WTC11 (cell line): ENCODE measurements at regions not wholly inside any gene's neighbourhood (a gene's known extent, or its start where the extent isn't known, plus 50 kb on each side); places are given as distances from the start of the nearest gene placed in this dataset.

Source experiments
- ATAC-seq: fragments of 200-7000 bp; cut with Tn5 transposase; 2 replicates; pipeline ENCODE4 v1.10.0; 2021; ENCODE audit warnings: mild to moderate bottlenecking, moderate library complexity
- CTCF ChIA-PET: fragments of 300-600 bp; sonication (Branson Sonifier 250); formaldehyde crosslinking; loops from one replicate; lab custom pipeline; 2021; ENCODE audit warnings: antibody characterized with exemption; lab: Charles Lee
- POLR2A ChIA-PET: fragments of 350-600 bp; sonication (Branson Sonifier 250); formaldehyde crosslinking; loops from one replicate; lab custom pipeline; 2021; ENCODE audit warnings: antibody characterized with exemption; lab: Charles Lee
- DNase-seq: peaks from one replicate; pipeline ENCODE4 v3.0.0; 2021; ENCODE audit warnings: low spot score
- H3K27ac Mint-ChIP-seq: 2 replicates; pipeline ENCODE4 v1.8.0; 2021; ENCODE audit warnings: mixed read lengths
- H3K27me3 Mint-ChIP-seq: 2 replicates; pipeline ENCODE4 v1.8.0; 2021; ENCODE audit warnings: low read depth, mild to moderate bottlenecking, moderate library complexity, mixed read lengths
- H3K36me3 Mint-ChIP-seq: 2 replicates; pipeline ENCODE4 v1.8.0; 2021; ENCODE audit warnings: mixed read lengths
- H3K4me1 Mint-ChIP-seq: 2 replicates; pipeline ENCODE4 v1.8.0; 2022; ENCODE audit warnings: mixed read lengths
- H3K4me3 Mint-ChIP-seq: 2 replicates; pipeline ENCODE4 v1.8.0; 2021; ENCODE audit warnings: mild to moderate bottlenecking, moderate library complexity, mixed read lengths
- H3K9me3 Mint-ChIP-seq: 2 replicates; pipeline ENCODE4 v1.8.0; 2021; ENCODE audit warnings: mixed read lengths
- ATF2 ChIP-seq: sonication (generic); formaldehyde crosslinking; IDR thresholded peaks from 2 replicates; pipeline ENCODE4 v1.8.1; 2022; ENCODE audit warnings: low read depth, missing genetic modification reagents, borderline replicate concordance
- CTCF ChIP-seq: fragments of 200-600 bp; IDR thresholded peaks from 2 replicates; pipeline ENCODE4 v1.8.0; 2022; ENCODE audit warnings: antibody characterized with exemption
- EMX1 ChIP-seq: fragments of 250-450 bp; sonication (Bioruptor Pico); IDR thresholded peaks from 2 replicates; pipeline ENCODE4 v1.8.0; 2021; ENCODE audit warnings: mild to moderate bottlenecking
- FOXP1 ChIP-seq: sonication (generic); formaldehyde crosslinking; IDR thresholded peaks from 2 replicates; pipeline ENCODE4 v1.8.0; 2022; ENCODE audit warnings: missing genetic modification reagents, mild to moderate bottlenecking, moderate library complexity, borderline replicate concordance
- GTF2I ChIP-seq: fragments of 250-450 bp; sonication (Bioruptor Pico); conservative IDR thresholded peaks from 2 replicates; pipeline ENCODE4 v1.4.0; 2021; ENCODE audit warnings: mild to moderate bottlenecking
- HMGXB4 ChIP-seq: sonication (generic); formaldehyde crosslinking; IDR thresholded peaks from 2 replicates; pipeline ENCODE4 v1.8.1; 2023; ENCODE audit warnings: mild to moderate bottlenecking, moderate library complexity, missing genetic modification reagents
- JAZF1 ChIP-seq: fragments of 250-450 bp; sonication (Bioruptor Pico); IDR thresholded peaks from 2 replicates; pipeline ENCODE4 v1.9.0; 2021; ENCODE audit warnings: moderate library complexity, mild to moderate bottlenecking, inconsistent platforms
- JUN ChIP-seq: sonication (generic); formaldehyde crosslinking; IDR thresholded peaks from 2 replicates; pipeline ENCODE4 v1.8.0; 2023; ENCODE audit warnings: mild to moderate bottlenecking, missing genetic modification reagents
- MLX ChIP-seq: sonication (generic); formaldehyde crosslinking; IDR thresholded peaks from 2 replicates; pipeline ENCODE4 v1.8.1; 2023; ENCODE audit warnings: mild to moderate bottlenecking, missing genetic modification reagents, moderate library complexity
- OVOL2 ChIP-seq: fragments of 250-450 bp; sonication (Bioruptor Pico); IDR thresholded peaks from 2 replicates; pipeline ENCODE4 v1.9.0; 2021; ENCODE audit warnings: mild to moderate bottlenecking, borderline replicate concordance
- PRDM15 ChIP-seq: sonication (generic); formaldehyde crosslinking; IDR thresholded peaks from 2 replicates; pipeline ENCODE4 v1.8.0; 2022; ENCODE audit warnings: missing genetic modification reagents
- SMAD4 ChIP-seq: sonication (generic); formaldehyde crosslinking; IDR thresholded peaks from 2 replicates; pipeline ENCODE4 v1.8.0; 2022; ENCODE audit warnings: mild to moderate bottlenecking, missing genetic modification reagents
- STAT6 ChIP-seq: sonication (generic); formaldehyde crosslinking; conservative IDR thresholded peaks from 2 replicates; pipeline ENCODE4 v1.8.1; 2023; ENCODE audit warnings: mild to moderate bottlenecking, low read depth, missing genetic modification reagents, moderate library complexity
- TCF7 ChIP-seq: sonication (generic); formaldehyde crosslinking; IDR thresholded peaks from 2 replicates; pipeline ENCODE4 v1.8.0; 2022; ENCODE audit warnings: mild to moderate bottlenecking, low read depth, missing genetic modification reagents, moderate library complexity
- TP53 ChIP-seq: sonication (generic); formaldehyde crosslinking; IDR thresholded peaks from 2 replicates; pipeline ENCODE4 v1.8.1; 2023; ENCODE audit warnings: mild to moderate bottlenecking, missing genetic modification reagents
- USF2 ChIP-seq: sonication (generic); formaldehyde crosslinking; IDR thresholded peaks from 2 replicates; pipeline ENCODE4 v1.8.1; 2023; ENCODE audit warnings: mild to moderate bottlenecking, missing genetic modification reagents, moderate library complexity
- ZNF219 ChIP-seq: sonication (generic); formaldehyde crosslinking; IDR thresholded peaks from 2 replicates; pipeline ENCODE4 v1.8.0; 2023; ENCODE audit warnings: missing genetic modification reagents, mild to moderate bottlenecking, borderline replicate concordance
- ZNF232 ChIP-seq: sonication (generic); formaldehyde crosslinking; IDR thresholded peaks from 2 replicates; pipeline ENCODE4 v1.8.0; 2022; ENCODE audit warnings: mild to moderate bottlenecking, missing genetic modification reagents
- TF ChIP-seq, protein P1 (sequence below): sonication (generic); formaldehyde crosslinking; IDR thresholded peaks from 2 replicates; pipeline ENCODE4 v1.8.0; 2022; ENCODE audit warnings: mild to moderate bottlenecking, missing genetic modification reagents
- TF ChIP-seq, protein P2 (sequence below): sonication (generic); formaldehyde crosslinking; conservative IDR thresholded peaks from 2 replicates; pipeline ENCODE4 v1.8.1; 2022; ENCODE audit warnings: mild to moderate bottlenecking, missing genetic modification reagents
- TF ChIP-seq, protein P3 (sequence below): sonication (generic); formaldehyde crosslinking; IDR thresholded peaks from 2 replicates; pipeline ENCODE4 v1.8.0; 2022; ENCODE audit warnings: mild to moderate bottlenecking, missing genetic modification reagents

DNA sequence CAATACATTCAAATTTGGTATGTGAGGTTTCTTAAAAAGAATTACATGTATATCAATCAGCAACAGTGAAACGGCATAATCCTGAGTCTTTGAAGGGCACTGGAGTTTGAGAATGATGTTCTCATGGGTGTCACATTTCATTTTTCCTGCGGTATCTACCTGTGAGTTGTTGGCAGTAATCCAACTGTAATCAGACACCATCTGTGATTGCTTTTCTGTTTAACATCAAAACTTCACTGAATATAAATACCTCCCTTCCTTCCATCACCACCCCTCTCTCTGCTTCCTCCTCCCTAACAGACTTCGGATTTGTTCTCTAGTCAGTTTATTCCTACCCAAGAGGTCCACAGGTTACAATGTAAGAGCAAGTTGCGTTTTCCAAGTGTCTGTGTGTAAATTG lies 275.2 kb upstream of the PCSK5 start:
- H3K4me1 Mint-ChIP-seq: peaks cover 11% of the 10 kb centered on the region
- ATAC-seq (no peak; the same call in 1 of the 2 replicates), DNase-seq (no peak)
- TF ChIP-seq USF2 (CRISPR knock-in tag) (no peak), OVOL2 (no peak), PRDM15 (no peak), TP53 (CRISPR knock-in tag) (no peak), ZNF232 (CRISPR knock-in tag) (no peak), HMGXB4 (CRISPR knock-in tag) (no peak), CTCF (no peak)
- TF ChIP-seq, protein P1, sequence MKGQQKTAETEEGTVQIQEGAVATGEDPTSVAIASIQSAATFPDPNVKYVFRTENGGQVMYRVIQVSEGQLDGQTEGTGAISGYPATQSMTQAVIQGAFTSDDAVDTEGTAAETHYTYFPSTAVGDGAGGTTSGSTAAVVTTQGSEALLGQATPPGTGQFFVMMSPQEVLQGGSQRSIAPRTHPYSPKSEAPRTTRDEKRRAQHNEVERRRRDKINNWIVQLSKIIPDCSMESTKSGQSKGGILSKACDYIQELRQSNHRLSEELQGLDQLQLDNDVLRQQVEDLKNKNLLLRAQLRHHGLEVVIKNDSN (CRISPR knock-in tag): no peak
- TF ChIP-seq, protein P2, sequence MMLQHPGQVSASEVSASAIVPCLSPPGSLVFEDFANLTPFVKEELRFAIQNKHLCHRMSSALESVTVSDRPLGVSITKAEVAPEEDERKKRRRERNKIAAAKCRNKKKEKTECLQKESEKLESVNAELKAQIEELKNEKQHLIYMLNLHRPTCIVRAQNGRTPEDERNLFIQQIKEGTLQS: no peak
- no peaks in the 10 kb centered on the region for H3K27me3 Mint-ChIP-seq
- H3K4me3 Mint-ChIP-seq: no peak overlapping the region
- H3K36me3 Mint-ChIP-seq: no peaks in the 10 kb centered on the region
- POLR2A ChIA-PET: no interaction called here
- H3K27ac Mint-ChIP-seq: peak overlapping the region; percentile 71; the same call in 1 of the 2 replicates
- peaks cover 16% of the 10 kb centered on the region for H3K9me3 Mint-ChIP-seq
- CTCF ChIA-PET: no interaction called here

- CTCF ChIA-PET: no interaction called here
- no peak overlapping the region for H3K27ac Mint-ChIP-seq
- H3K36me3 Mint-ChIP-seq: no peaks in the 10 kb centered on the region
- POLR2A ChIA-PET: no interaction called here
- DNase-seq (no peak), ATAC-seq (no peak)
- H3K4me3 Mint-ChIP-seq: no peak overlapping the region
- H3K9me3 Mint-ChIP-seq: peaks cover 18% of the 10 kb centered on the region
- peaks cover 11% of the 10 kb centered on the region for H3K4me1 Mint-ChIP-seq
- H3K27me3 Mint-ChIP-seq: no peaks in the 10 kb centered on the region
- TF ChIP-seq EMX1 (CRISPR knock-in tag): no peak
- no peak for TF ChIP-seq GTF2I
- no peak for TF ChIP-seq FOXP1 (CRISPR knock-in tag)
- no peak for TF ChIP-seq STAT6 (CRISPR knock-in tag)
- TF ChIP-seq SMAD4: no peak
- TF ChIP-seq TCF7 (CRISPR knock-in tag): no peak
- TF ChIP-seq, protein P3, sequence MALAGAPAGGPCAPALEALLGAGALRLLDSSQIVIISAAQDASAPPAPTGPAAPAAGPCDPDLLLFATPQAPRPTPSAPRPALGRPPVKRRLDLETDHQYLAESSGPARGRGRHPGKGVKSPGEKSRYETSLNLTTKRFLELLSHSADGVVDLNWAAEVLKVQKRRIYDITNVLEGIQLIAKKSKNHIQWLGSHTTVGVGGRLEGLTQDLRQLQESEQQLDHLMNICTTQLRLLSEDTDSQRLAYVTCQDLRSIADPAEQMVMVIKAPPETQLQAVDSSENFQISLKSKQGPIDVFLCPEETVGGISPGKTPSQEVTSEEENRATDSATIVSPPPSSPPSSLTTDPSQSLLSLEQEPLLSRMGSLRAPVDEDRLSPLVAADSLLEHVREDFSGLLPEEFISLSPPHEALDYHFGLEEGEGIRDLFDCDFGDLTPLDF: no peak
- no peak for TF ChIP-seq MLX
- no peak for TF ChIP-seq JAZF1 (CRISPR knock-in tag)
- no peak for TF ChIP-seq JUN (CRISPR knock-in tag)
- TF ChIP-seq ZNF219: no peak
- no peak for TF ChIP-seq ATF2 (CRISPR knock-in tag)
These were observed 274.4 kb upstream of the PCSK5 start for GRCh38 chr9:75616052-75616451.
